ENCODE measurements at regions not wholly inside any gene's neighbourhood (a gene's known extent, or its start where the extent isn't known, plus 50 kb on each side); places are given as distances from the start of the nearest gene placed in this dataset.

DNA sequence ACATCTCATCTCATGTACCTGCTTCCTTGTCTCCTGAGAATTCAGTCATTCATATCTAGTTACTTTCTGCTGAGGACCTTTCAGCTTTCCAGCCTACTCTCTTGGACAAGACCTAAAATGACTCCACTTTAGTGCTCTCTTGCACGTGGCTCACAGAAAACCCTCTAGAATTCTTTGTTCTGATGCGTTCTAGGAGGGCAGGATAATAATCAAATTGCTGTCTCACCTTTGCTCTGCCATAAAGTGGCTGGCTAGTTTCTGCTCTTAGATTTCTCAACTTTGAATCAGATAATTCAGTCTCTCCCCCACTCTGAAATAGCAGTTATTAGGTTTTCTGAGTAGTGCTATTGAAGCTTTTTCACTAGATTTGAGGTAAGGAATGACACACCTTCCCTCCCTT lies 429.5 kb upstream of the FBXO33 start:
- H3K9me3 ChIP-seq (ENCODE audit: control insufficient read depth, insufficient read depth, low read length) = no peaks in the 10 kb centered on the region
- no peaks in the 10 kb centered on the region for H3K36me3 ChIP-seq (ENCODE audit: control insufficient read depth, insufficient read depth, low read length)
- H3K4me1 ChIP-seq (ENCODE audit: control insufficient read depth, insufficient read depth, low read length) = no peaks in the 10 kb centered on the region
- no peaks in the 10 kb centered on the region for H3K27me3 ChIP-seq (ENCODE audit: control insufficient read depth, insufficient read depth, low read length)
- H3K4me3 ChIP-seq (ENCODE audit: low read depth, low read length) = no peak overlapping the region
- WGBS (ENCODE audit: insufficient coverage) = 90% methylated on average over 2 of the region's 2 CpGs
- H3K27ac ChIP-seq (ENCODE audit: low read depth, low read length) = no peak overlapping the region
- no peak for DNase-seq (ENCODE audit: low read depth in 4 of 6, low spot score in 6 of 6)

- no peak overlapping the region for H3K4me3 ChIP-seq (ENCODE audit: low read depth, low read length)
- peak in 1 of 6 donors; percentile 39 for DNase-seq (ENCODE audit: low read depth in 4 of 6, low spot score in 6 of 6)
- H3K27ac ChIP-seq (ENCODE audit: low read depth, low read length) = no peak overlapping the region
- H3K4me1 ChIP-seq (ENCODE audit: control insufficient read depth, insufficient read depth, low read length) = no peaks in the 10 kb centered on the region
- no peaks in the 10 kb centered on the region for H3K9me3 ChIP-seq (ENCODE audit: control insufficient read depth, insufficient read depth, low read length)
- no peaks in the 10 kb centered on the region for H3K36me3 ChIP-seq (ENCODE audit: control insufficient read depth, insufficient read depth, low read length)
- WGBS (ENCODE audit: insufficient coverage) = no CpG with 5 or more reads among the region's 4 CpGs
- H3K27me3 ChIP-seq (ENCODE audit: control insufficient read depth, insufficient read depth, low read length) = no peaks in the 10 kb centered on the region
Observed at GRCh38 chr14:39861229-39861600, 429.0 kb upstream of the FBXO33 start.

DNA sequence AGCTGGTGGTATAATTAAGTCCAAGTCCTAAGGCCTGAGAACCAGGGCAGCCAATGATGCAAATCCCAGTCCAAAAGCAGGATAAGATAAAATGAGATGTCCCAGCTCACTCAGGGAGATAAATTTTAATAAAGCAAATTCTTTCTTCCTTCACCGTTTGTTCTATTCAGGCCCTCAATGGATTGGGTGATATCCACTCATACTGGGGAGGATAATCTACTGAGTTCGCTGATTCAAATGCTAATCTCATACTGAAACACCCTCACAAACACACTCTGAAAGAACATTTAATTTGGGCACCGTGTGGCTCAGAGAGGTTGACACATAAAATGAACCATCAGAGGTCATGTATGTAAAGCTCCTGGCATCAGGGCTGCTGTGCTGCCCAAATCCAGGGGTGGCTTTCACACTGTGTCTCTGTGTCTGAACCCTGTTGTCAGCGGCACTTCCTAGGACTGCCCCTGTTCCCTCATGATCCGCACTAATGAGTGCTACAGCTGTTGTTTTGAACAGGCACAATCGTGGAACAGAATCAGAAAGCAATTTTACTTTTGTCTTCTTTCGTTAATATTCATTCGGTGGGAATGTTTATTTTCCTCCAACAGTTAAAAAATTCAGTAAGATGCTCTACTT lies 428.5 kb upstream of the FBXO33 start:
- H3K4me1 ChIP-seq (ENCODE audit: control insufficient read depth, insufficient read depth, low read length) = no peaks in the 10 kb centered on the region
- no peaks in the 10 kb centered on the region for H3K36me3 ChIP-seq (ENCODE audit: control insufficient read depth, insufficient read depth, low read length)
- no peak for DNase-seq (ENCODE audit: low read depth in 4 of 6, low spot score in 6 of 6)
- H3K27ac ChIP-seq (ENCODE audit: low read depth, low read length) = no peak overlapping the region
- no peaks in the 10 kb centered on the region for H3K9me3 ChIP-seq (ENCODE audit: control insufficient read depth, insufficient read depth, low read length)
- 57% methylated on average over 4 of the region's 8 CpGs for WGBS (ENCODE audit: insufficient coverage)
- no peak overlapping the region for H3K4me3 ChIP-seq (ENCODE audit: low read depth, low read length)
- no peaks in the 10 kb centered on the region for H3K27me3 ChIP-seq (ENCODE audit: control insufficient read depth, insufficient read depth, low read length)

DNA sequence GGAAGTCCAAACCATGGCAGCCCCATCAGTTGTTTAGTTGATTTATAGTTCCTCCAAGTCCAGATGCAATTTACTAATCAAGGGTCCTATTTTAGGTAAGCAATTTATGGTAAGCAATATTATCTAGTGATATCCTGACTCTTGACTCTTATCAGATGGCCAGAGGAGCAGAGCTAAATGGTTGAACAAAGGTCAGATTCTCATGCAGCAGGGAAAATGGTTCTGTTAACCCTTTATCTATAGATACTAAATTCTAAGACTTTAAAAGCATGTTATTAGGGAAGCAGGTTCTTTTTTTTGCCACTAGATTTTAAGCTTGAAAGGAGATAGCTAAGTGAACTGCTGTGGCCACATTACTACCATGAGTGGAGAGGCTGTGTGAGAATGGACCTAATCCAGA lies 427.1 kb upstream of the FBXO33 start:
- no peaks in the 10 kb centered on the region for H3K36me3 ChIP-seq (ENCODE audit: control insufficient read depth, insufficient read depth, low read length)

DNA sequence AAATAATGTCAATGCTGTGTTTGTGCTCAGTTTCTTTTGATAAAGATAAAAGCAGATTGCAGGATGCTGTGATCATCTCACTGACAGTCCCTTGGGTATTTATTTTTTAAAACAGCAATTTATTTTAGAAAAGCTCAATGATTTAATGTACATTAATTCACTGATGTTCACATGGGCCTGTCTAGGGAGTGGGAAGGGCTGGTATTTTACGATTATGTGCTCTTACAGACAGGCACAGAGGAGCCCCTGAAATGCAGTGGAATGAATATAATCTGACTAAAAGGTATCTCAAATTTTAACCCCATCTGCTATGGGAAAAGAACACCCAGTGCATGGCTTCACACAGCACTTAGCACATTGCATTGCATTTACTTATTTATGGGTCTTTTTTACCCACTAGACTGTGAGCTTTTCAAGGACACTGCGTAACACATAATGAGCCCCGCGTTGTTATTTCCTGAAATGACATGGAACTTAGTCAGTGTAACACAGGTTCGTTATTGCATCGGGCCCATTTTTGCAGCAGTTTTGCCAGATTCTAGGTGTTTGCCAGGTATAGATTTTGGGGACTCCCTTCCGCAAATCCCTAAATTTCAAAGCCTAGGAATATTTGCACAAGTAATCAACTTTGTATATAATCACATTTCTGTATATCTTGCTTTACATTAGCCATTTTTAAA lies 425.3 kb upstream of the FBXO33 start:
- WGBS (ENCODE audit: insufficient coverage) = 69% methylated on average over 4 of the region's 7 CpGs
- H3K27me3 ChIP-seq (ENCODE audit: control insufficient read depth, insufficient read depth, low read length) = no peaks in the 10 kb centered on the region
- no peaks in the 10 kb centered on the region for H3K4me1 ChIP-seq (ENCODE audit: control insufficient read depth, insufficient read depth, low read length)
- no peak overlapping the region for H3K27ac ChIP-seq (ENCODE audit: low read depth, low read length)
- no peaks in the 10 kb centered on the region for H3K36me3 ChIP-seq (ENCODE audit: control insufficient read depth, insufficient read depth, low read length)
- H3K9me3 ChIP-seq (ENCODE audit: control insufficient read depth, insufficient read depth, low read length) = no peaks in the 10 kb centered on the region
- DNase-seq (ENCODE audit: low read depth in 4 of 6, low spot score in 6 of 6) = peak in 1 of 6 donors; percentile 49
- no peak overlapping the region for H3K4me3 ChIP-seq (ENCODE audit: low read depth, low read length)

More for the DNA sequence above, 427.1 kb upstream of the FBXO33 start:
- Histone ChIP-seq H3K27ac (ENCODE audit: low read depth, low read length) (no peak overlapping the region), H3K9me3 (ENCODE audit: control insufficient read depth, insufficient read depth, low read length) (no peaks in the 10 kb centered on the region), H3K27me3 (ENCODE audit: control insufficient read depth, insufficient read depth, low read length) (no peaks in the 10 kb centered on the region), H3K4me1 (ENCODE audit: control insufficient read depth, insufficient read depth, low read length) (no peaks in the 10 kb centered on the region), H3K4me3 (ENCODE audit: low read depth, low read length) (no peak overlapping the region)
- no peak for DNase-seq (ENCODE audit: low read depth in 4 of 6, low spot score in 6 of 6)

DNA sequence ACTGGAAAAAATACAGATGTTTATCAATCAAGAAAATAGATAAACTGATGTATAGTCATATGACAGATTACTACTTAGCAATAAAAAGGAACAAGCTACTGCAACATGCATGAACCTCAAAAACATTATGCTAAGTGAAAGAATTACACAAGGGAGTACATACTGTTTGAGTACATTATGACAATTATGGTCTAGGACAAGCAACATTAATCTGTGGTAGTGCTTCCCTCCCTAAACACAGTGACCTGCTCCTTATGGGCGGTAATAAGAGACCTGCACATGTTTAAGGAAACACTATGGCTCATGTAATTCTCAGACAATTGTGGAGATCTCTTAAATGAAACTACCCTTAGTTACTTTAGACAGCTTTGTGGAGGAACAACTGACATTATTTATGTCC lies 421.2 kb upstream of the FBXO33 start:
- no peak overlapping the region for H3K4me3 ChIP-seq (ENCODE audit: low read depth, low read length)
- no peak for DNase-seq (ENCODE audit: low read depth in 4 of 6, low spot score in 6 of 6)
- H3K36me3 ChIP-seq (ENCODE audit: control insufficient read depth, insufficient read depth, low read length) = no peaks in the 10 kb centered on the region
- no peaks in the 10 kb centered on the region for H3K27me3 ChIP-seq (ENCODE audit: control insufficient read depth, insufficient read depth, low read length)
- WGBS (ENCODE audit: insufficient coverage) = no CpG with 5 or more reads among the region's 1 CpG
- H3K4me1 ChIP-seq (ENCODE audit: control insufficient read depth, insufficient read depth, low read length) = no peaks in the 10 kb centered on the region
- H3K27ac ChIP-seq (ENCODE audit: low read depth, low read length) = no peak overlapping the region
- H3K9me3 ChIP-seq (ENCODE audit: control insufficient read depth, insufficient read depth, low read length) = no peaks in the 10 kb centered on the region

- Histone ChIP-seq H3K27ac (ENCODE audit: low read depth, low read length) (no peak overlapping the region), H3K4me3 (ENCODE audit: low read depth, low read length) (no peak overlapping the region), H3K9me3 (ENCODE audit: control insufficient read depth, insufficient read depth, low read length) (no peaks in the 10 kb centered on the region), H3K27me3 (ENCODE audit: control insufficient read depth, insufficient read depth, low read length) (no peaks in the 10 kb centered on the region), H3K4me1 (ENCODE audit: control insufficient read depth, insufficient read depth, low read length) (no peaks in the 10 kb centered on the region), H3K36me3 (ENCODE audit: control insufficient read depth, insufficient read depth, low read length) (no peaks in the 10 kb centered on the region)
- DNase-seq (ENCODE audit: low read depth in 4 of 6, low spot score in 6 of 6) = peak in 1 of 6 donors; percentile 17
- 67% methylated on average over 1 of the region's 1 CpG for WGBS (ENCODE audit: insufficient coverage)
Observed at GRCh38 chr14:39851202-39851601, 419.0 kb upstream of the FBXO33 start.

DNA sequence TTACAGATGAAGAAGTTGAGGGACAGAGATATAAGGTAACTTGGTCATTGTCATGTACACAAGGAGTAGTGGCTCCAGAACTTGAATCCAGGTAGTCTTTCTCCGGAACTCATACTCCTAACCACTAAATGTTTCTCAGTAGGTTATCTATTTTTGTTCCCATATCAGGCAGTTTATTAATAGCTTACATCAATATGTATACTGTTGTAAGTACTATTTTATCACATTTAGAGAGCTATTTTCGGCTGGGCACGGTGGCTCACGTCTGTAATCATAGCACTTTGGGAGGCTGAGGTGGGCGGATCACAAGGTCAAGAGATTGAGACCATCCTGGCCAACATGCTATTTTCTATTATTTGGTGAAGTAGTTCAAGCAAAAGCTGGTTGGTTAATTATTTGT lies 415.6 kb upstream of the FBXO33 start:
- no CpG with 5 or more reads among the region's 5 CpGs for WGBS (ENCODE audit: insufficient coverage)
- no peak overlapping the region for H3K27ac ChIP-seq (ENCODE audit: low read depth, low read length)
- no peak for DNase-seq (ENCODE audit: low read depth in 4 of 6, low spot score in 6 of 6)

GRCh38 chr14:39847194-39847593 lies 415.0 kb upstream of the FBXO33 start:
- Histone ChIP-seq H3K36me3 (ENCODE audit: control insufficient read depth, insufficient read depth, low read length) (no peaks in the 10 kb centered on the region), H3K4me1 (ENCODE audit: control insufficient read depth, insufficient read depth, low read length) (no peaks in the 10 kb centered on the region), H3K9me3 (ENCODE audit: control insufficient read depth, insufficient read depth, low read length) (no peaks in the 10 kb centered on the region), H3K27ac (ENCODE audit: low read depth, low read length) (no peak overlapping the region), H3K4me3 (ENCODE audit: low read depth, low read length) (no peak overlapping the region), H3K27me3 (ENCODE audit: control insufficient read depth, insufficient read depth, low read length) (no peaks in the 10 kb centered on the region)
- DNase-seq (ENCODE audit: low read depth in 4 of 6, low spot score in 6 of 6) = no peak

More for the DNA sequence above, 415.6 kb upstream of the FBXO33 start:
- H3K9me3 ChIP-seq (ENCODE audit: control insufficient read depth, insufficient read depth, low read length) = no peaks in the 10 kb centered on the region
- no peaks in the 10 kb centered on the region for H3K27me3 ChIP-seq (ENCODE audit: control insufficient read depth, insufficient read depth, low read length)
- H3K4me1 ChIP-seq (ENCODE audit: control insufficient read depth, insufficient read depth, low read length) = no peaks in the 10 kb centered on the region
- no peaks in the 10 kb centered on the region for H3K36me3 ChIP-seq (ENCODE audit: control insufficient read depth, insufficient read depth, low read length)
- no peak overlapping the region for H3K4me3 ChIP-seq (ENCODE audit: low read depth, low read length)

- no peaks in the 10 kb centered on the region for H3K36me3 ChIP-seq (ENCODE audit: control insufficient read depth, insufficient read depth, low read length)
- WGBS (ENCODE audit: insufficient coverage) = 58% methylated on average over 5 of the region's 5 CpGs
- no peak for DNase-seq (ENCODE audit: low read depth in 4 of 6, low spot score in 6 of 6)
- no peaks in the 10 kb centered on the region for H3K9me3 ChIP-seq (ENCODE audit: control insufficient read depth, insufficient read depth, low read length)
- no peaks in the 10 kb centered on the region for H3K27me3 ChIP-seq (ENCODE audit: control insufficient read depth, insufficient read depth, low read length)
- H3K27ac ChIP-seq (ENCODE audit: low read depth, low read length) = no peak overlapping the region
- H3K4me1 ChIP-seq (ENCODE audit: control insufficient read depth, insufficient read depth, low read length) = no peaks in the 10 kb centered on the region
- H3K4me3 ChIP-seq (ENCODE audit: low read depth, low read length) = no peak overlapping the region
Observed at GRCh38 chr14:39843881-39844280, 411.6 kb upstream of the FBXO33 start.
